Liver (tissue), 8 donors: ENCODE measurements at regions not wholly inside any gene's neighbourhood (a gene's known extent, or its start where the extent isn't known, plus 50 kb on each side); places are given as distances from the start of the nearest gene placed in this dataset.
A peak's percentile ranks its signal among the peaks of the same experiment; 100 is the strongest.

Experiments used
- DNase-seq: peaks from one replicate; pipeline ENCODE4 v3.0.0-alpha.2; 2017; ENCODE audit warnings: low spot score
- H3K27ac ChIP-seq, 2 donors: one replicate each; pipeline ENCODE4 v1.7.0; 2013; ENCODE audit warnings: inconsistent platforms in 2 of 2, low read length in 2 of 2, control low read depth in 1 of 2, low read depth in 1 of 2, mild to moderate bottlenecking in 1 of 2
- H3K27me3 ChIP-seq, 4 donors: one replicate each; pipeline versions ENCODE4 v1.6.1 to v1.7.0; 2013; ENCODE audit warnings: low read length in 3 of 4, inconsistent platforms in 1 of 4, mild to moderate bottlenecking in 1 of 4, moderate library complexity in 1 of 4; ENCODE audit not compliant: control insufficient read depth in 4 of 4, insufficient read depth in 4 of 4
- H3K36me3 ChIP-seq, 4 donors: one replicate each; pipeline versions ENCODE4 v1.6.1 to v1.7.0; 2013; ENCODE audit warnings: low read length in 3 of 4, mild to moderate bottlenecking in 3 of 4, low read depth in 1 of 4, moderate library complexity in 1 of 4; ENCODE audit not compliant: control insufficient read depth in 4 of 4, insufficient read depth in 3 of 4
- H3K4me1 ChIP-seq, 4 donors: one replicate each; pipeline versions ENCODE4 v1.6.1 to v1.7.0; 2013; ENCODE audit warnings: low read length in 3 of 4, mild to moderate bottlenecking in 3 of 4, moderate library complexity in 1 of 4; ENCODE audit not compliant: control insufficient read depth in 4 of 4, insufficient read depth in 4 of 4
- H3K4me3 ChIP-seq, 3 donors: one replicate each; pipeline versions ENCODE4 v1.6.1 to v1.7.0; 2013; ENCODE audit warnings: low read length in 3 of 3, control low read depth in 1 of 3, low read depth in 1 of 3, mild to moderate bottlenecking in 1 of 3
- H3K9ac ChIP-seq, 2 donors: one replicate each; pipeline ENCODE4 v1.7.0; 2013; ENCODE audit warnings: low read length in 2 of 2, mild to moderate bottlenecking in 2 of 2, moderate library complexity in 2 of 2, control low read depth in 1 of 2, low read depth in 1 of 2
- H3K9me3 ChIP-seq, 4 donors: one replicate each; pipeline versions ENCODE4 v1.6.1 to v1.7.0; 2013; ENCODE audit warnings: low read length in 3 of 4; ENCODE audit not compliant: control insufficient read depth in 4 of 4
- CTCF ChIP-seq: fragments of 150-350 bp; IDR thresholded peaks from 2 replicates; pipeline ENCODE4 v1.5.1; 2017; ENCODE audit warnings: improper control_type of control experiment, low read depth, low read length; ENCODE audit not compliant: missing input control
- EGR1 ChIP-seq, 2 donors: IDR thresholded peaks; 2 replicates each; pipeline ENCODE4 v1.6.1; 2016 to 2018; ENCODE audit warnings: antibody characterized with exemption in 2 of 2, low read depth in 2 of 2
- FOXA1 ChIP-seq: IDR thresholded peaks from 2 replicates; pipeline ENCODE4 v1.6.1; 2016; ENCODE audit warnings: antibody characterized with exemption
- FOXA2 ChIP-seq: IDR thresholded peaks from 2 replicates; pipeline ENCODE4 v1.6.1; 2016; ENCODE audit warnings: antibody characterized with exemption
- GABPA ChIP-seq, 2 donors: IDR thresholded peaks in 1 of 2; conservative IDR thresholded peaks in 1 of 2; 2 replicates each; pipeline ENCODE4 v1.6.1; 2016; ENCODE audit warnings: antibody characterized with exemption in 2 of 2, mild to moderate bottlenecking in 1 of 2, moderate library complexity in 1 of 2
- HNF4A ChIP-seq, 2 donors: conservative IDR thresholded peaks; 2 replicates each; pipeline ENCODE4 v1.6.1; 2016; ENCODE audit warnings: antibody characterized with exemption in 2 of 2, mild to moderate bottlenecking in 2 of 2
- HNF4G ChIP-seq: IDR thresholded peaks from 2 replicates; pipeline ENCODE4 v1.6.1; 2016; ENCODE audit warnings: antibody characterized with exemption
- JUND ChIP-seq, 2 donors: IDR thresholded peaks; 2 replicates each; pipeline ENCODE4 v1.6.1; 2016; ENCODE audit warnings: antibody characterized with exemption in 2 of 2
- MAX ChIP-seq: IDR thresholded peaks from 2 replicates; pipeline ENCODE4 v1.6.1; 2016; ENCODE audit warnings: antibody characterized with exemption
- NR2F2 ChIP-seq: IDR thresholded peaks from 2 replicates; pipeline ENCODE4 v1.6.1; 2016; ENCODE audit warnings: antibody characterized with exemption
- RAD21 ChIP-seq, 2 donors: IDR thresholded peaks; 2 replicates each; pipeline ENCODE4 v1.6.1; 2016; ENCODE audit warnings: antibody characterized with exemption in 2 of 2, mild to moderate bottlenecking in 2 of 2
- RXRA ChIP-seq, 2 donors: IDR thresholded peaks; 2 replicates each; pipeline ENCODE4 v1.6.1; 2017 to 2018; ENCODE audit warnings: antibody characterized with exemption in 2 of 2, mild to moderate bottlenecking in 1 of 2
- SP1 ChIP-seq: IDR thresholded peaks from 2 replicates; pipeline ENCODE4 v1.6.1; 2018; ENCODE audit warnings: antibody characterized with exemption, mild to moderate bottlenecking
- TAF1 ChIP-seq: conservative IDR thresholded peaks from 2 replicates; pipeline ENCODE4 v1.6.1; 2016; ENCODE audit warnings: antibody characterized with exemption, mild to moderate bottlenecking
- YY1 ChIP-seq: IDR thresholded peaks from 2 replicates; pipeline ENCODE4 v1.6.1; 2016; ENCODE audit warnings: antibody characterized with exemption, mild to moderate bottlenecking
- ZBTB33 ChIP-seq: IDR thresholded peaks from 2 replicates; pipeline ENCODE4 v1.6.1; 2016; ENCODE audit warnings: antibody characterized with exemption
- whole genome bisulfite sequencing: extraction: QIAGEN DNeasy Blood & Tissue Kit; methylation state at CpG from one replicate; pipeline ENCODE4 v1.1.7; 2013; 5-methylcytosine and 5-hydroxymethylcytosine counted together
- donor health status: healthy.
- donor health status: healthy.
- donor health status: healthy.
- donor health status: healthy.
- donor health status: healthy.

GRCh38 chr10:64635906-64636305 lies 1114.7 kb downstream of the REEP3 start:
- TF ChIP-seq EGR1 (IDR thresholded peaks at IDR 0.05; ENCODE audit: low read depth in 2 of 2): no peak
- no peak for TF ChIP-seq GABPA (IDR thresholded peaks at IDR 0.05 in 1 of 2, conservative IDR thresholded peaks at IDR 0.05 in 1 of 2)
- no peak for TF ChIP-seq RAD21 (IDR thresholded peaks at IDR 0.05)
- no peak for TF ChIP-seq JUND (IDR thresholded peaks at IDR 0.05)
- no peak for TF ChIP-seq NR2F2
- TF ChIP-seq HNF4G: no peak
- no peak for TF ChIP-seq MAX
- Histone ChIP-seq H3K9ac (no peak overlapping the region), H3K4me3 (no peak overlapping the region), H3K27me3 (no peaks in the 10 kb centered on the region), H3K27ac (no peak overlapping the region), H3K9me3 (no peaks in the 10 kb centered on the region), H3K36me3 (no peaks in the 10 kb centered on the region), H3K4me1 (no peaks in the 10 kb centered on the region)
- no peak for DNase-seq

GRCh38 chr10:64636461-64636860 lies 1115.3 kb downstream of the REEP3 start:
- no peaks in the 10 kb centered on the region for H3K9me3 ChIP-seq
- H3K27me3 ChIP-seq: no peaks in the 10 kb centered on the region
- no peaks in the 10 kb centered on the region for H3K36me3 ChIP-seq
- no peak overlapping the region for H3K4me3 ChIP-seq
- no peak for DNase-seq
- H3K9ac ChIP-seq: no peak overlapping the region
- WGBS: 89% methylated on average over 3 of the region's 3 CpGs
- no peak overlapping the region for H3K27ac ChIP-seq
- TF ChIP-seq MAX: no peak
- TF ChIP-seq EGR1 (IDR thresholded peaks at IDR 0.05; ENCODE audit: low read depth in 2 of 2): no peak
- no peak for TF ChIP-seq JUND (IDR thresholded peaks at IDR 0.05)
- no peak for TF ChIP-seq HNF4G
- TF ChIP-seq FOXA1: no peak
- TF ChIP-seq RXRA (IDR thresholded peaks at IDR 0.05): no peak
- no peak for TF ChIP-seq RAD21 (IDR thresholded peaks at IDR 0.05)
- TF ChIP-seq CTCF: no peak
- TF ChIP-seq NR2F2: no peak
- no peak for TF ChIP-seq SP1
- TF ChIP-seq FOXA2: no peak
- TF ChIP-seq ZBTB33: no peak
- no peak for TF ChIP-seq HNF4A (conservative IDR thresholded peaks at IDR 0.05)
- no peaks in the 10 kb centered on the region for H3K4me1 ChIP-seq

GRCh38 chr10:64637939-64638338 lies 1116.7 kb downstream of the REEP3 start:
- H3K27me3 ChIP-seq: no peaks in the 10 kb centered on the region
- no peaks in the 10 kb centered on the region for H3K36me3 ChIP-seq
- H3K4me3 ChIP-seq: no peak overlapping the region
- H3K27ac ChIP-seq: no peak overlapping the region
- H3K9ac ChIP-seq: no peak overlapping the region
- no peaks in the 10 kb centered on the region for H3K9me3 ChIP-seq
- H3K4me1 ChIP-seq: no peaks in the 10 kb centered on the region
- peak; percentile 21 to 60 for TF ChIP-seq HNF4A (conservative IDR thresholded peaks at IDR 0.05)
- no peak for TF ChIP-seq TAF1
- TF ChIP-seq JUND (IDR thresholded peaks at IDR 0.05): no peak
- no peak for TF ChIP-seq RAD21 (IDR thresholded peaks at IDR 0.05)
- TF ChIP-seq YY1: no peak
- DNase-seq: no peak
- 29% methylated on average over 1 of the region's 1 CpG for WGBS
